ENCODE measurements at regions not wholly inside any gene's neighbourhood (a gene's known extent, or its start where the extent isn't known, plus 50 kb on each side); places are given as distances from the start of the nearest gene placed in this dataset.

- DNase-seq (ENCODE audit: low spot score), result no peak
Measured at GRCh38 chr1:213724640-213725536, 262.9 kb upstream of the PROX1 start.

GRCh38 chr1:213727853-213728592 lies 259.8 kb upstream of the PROX1 start:
- no peak for DNase-seq (ENCODE audit: low spot score)

- DNase-seq (ENCODE audit: low spot score), result no peak
Measured at GRCh38 chr1:213728593-213729536, 258.9 kb upstream of the PROX1 start.

GRCh38 chr1:213733705-213734104 lies 254.1 kb upstream of the PROX1 start:
- no peak for DNase-seq (ENCODE audit: low spot score)

GRCh38 chr1:213737398-213738035 lies 250.3 kb upstream of the PROX1 start:
- no peak for DNase-seq (ENCODE audit: low spot score)

GRCh38 chr1:213738658-213739057 lies 249.1 kb upstream of the PROX1 start:
- DNase-seq (ENCODE audit: low spot score), result no peak

GRCh38 chr1:213742992-213743391 lies 244.8 kb upstream of the PROX1 start:
- DNase-seq (ENCODE audit: low spot score), result no peak

- no peak for DNase-seq (ENCODE audit: low spot score)
Measured at GRCh38 chr1:213744780-213745179, 243.0 kb upstream of the PROX1 start.

- DNase-seq (ENCODE audit: low spot score), result no peak
Measured at GRCh38 chr1:213745451-213745850, 242.3 kb upstream of the PROX1 start.

- DNase-seq (ENCODE audit: low spot score), result no peak
Measured at GRCh38 chr1:213749558-213749957, 238.2 kb upstream of the PROX1 start.

- DNase-seq (ENCODE audit: low spot score), result no peak
Measured at GRCh38 chr1:213750231-213751063, 237.3 kb upstream of the PROX1 start.

- DNase-seq (ENCODE audit: low spot score), result no peak
Measured at GRCh38 chr1:213751064-213751397, 236.7 kb upstream of the PROX1 start.

- DNase-seq (ENCODE audit: low spot score), result no peak
Measured at GRCh38 chr1:213759359-213760181, 228.2 kb upstream of the PROX1 start.

- DNase-seq (ENCODE audit: low spot score), result no peak
Measured at GRCh38 chr1:213761845-213762407, 225.8 kb upstream of the PROX1 start.

- no peak for DNase-seq (ENCODE audit: low spot score)
Measured at GRCh38 chr1:213767683-213768082, 220.1 kb upstream of the PROX1 start.

- no peak for DNase-seq (ENCODE audit: low spot score)
Measured at GRCh38 chr1:213772128-213773063, 215.4 kb upstream of the PROX1 start.

- no peak for DNase-seq (ENCODE audit: low spot score)
Measured at GRCh38 chr1:213773975-213774374, 213.8 kb upstream of the PROX1 start.

- DNase-seq (ENCODE audit: low spot score), result no peak
Measured at GRCh38 chr1:213776969-213777368, 210.8 kb upstream of the PROX1 start.
